NCI-H128 (cell line): ENCODE measurements at regions not wholly inside any gene's neighbourhood (a gene's known extent, or its start where the extent isn't known, plus 50 kb on each side); places are given as distances from the start of the nearest gene placed in this dataset.
"Not testable (repeated sequence)": the region's sequence is repeated elsewhere in the genome, so short reads cannot be mapped to it uniquely, and the experiment has no call there.

Source experiments
- DNase-seq: peaks from one replicate; lab custom pipeline; 2025; ENCODE audit not compliant: unreplicated experiment; lab: John Stamatoyannopoulos, UW

GRCh38 chr15:98263787-98264186 is 303.3 kb downstream of the ARRDC4 start:
- DNase-seq = no peak

GRCh38 chr15:98266295-98266694 is 305.8 kb downstream of the ARRDC4 start:
- no peak for DNase-seq

- DNase-seq = no peak
These were observed 307.7 kb downstream of the ARRDC4 start for GRCh38 chr15:98268163-98268562.

- no peak for DNase-seq
These were observed 312.1 kb downstream of the ARRDC4 start for GRCh38 chr15:98272625-98273024.

- DNase-seq = no peak
These were observed 315.5 kb downstream of the ARRDC4 start for GRCh38 chr15:98276018-98276417.

GRCh38 chr15:98277602-98278001 is 317.1 kb downstream of the ARRDC4 start:
- DNase-seq = no peak

GRCh38 chr15:98280284-98280975 is 319.9 kb downstream of the ARRDC4 start:
- no peak for DNase-seq

- DNase-seq = no peak
These were observed 320.6 kb downstream of the ARRDC4 start for GRCh38 chr15:98281130-98281529.

GRCh38 chr15:98282656-98283332 is 322.3 kb downstream of the ARRDC4 start:
- DNase-seq = no peak

GRCh38 chr15:98286200-98286599 is 325.7 kb downstream of the ARRDC4 start:
- DNase-seq = no peak

- no peak for DNase-seq
These were observed 326.3 kb downstream of the ARRDC4 start for GRCh38 chr15:98286831-98287230.

GRCh38 chr15:98288091-98288590 is 327.6 kb downstream of the ARRDC4 start:
- DNase-seq = no peak

- DNase-seq = no peak
These were observed 329.2 kb downstream of the ARRDC4 start for GRCh38 chr15:98289747-98290146.

GRCh38 chr15:98292442-98293240 is 332.1 kb downstream of the ARRDC4 start:
- no peak for DNase-seq

- DNase-seq = no peak
These were observed 333.6 kb downstream of the ARRDC4 start for GRCh38 chr15:98294126-98294525.

- not testable (repeated sequence) for DNase-seq
These were observed 334.7 kb downstream of the ARRDC4 start for GRCh38 chr15:98295101-98295759.

GRCh38 chr15:98296653-98297052 is 336.1 kb downstream of the ARRDC4 start:
- no peak for DNase-seq

- no peak for DNase-seq
These were observed 343.9 kb downstream of the ARRDC4 start for GRCh38 chr15:98304371-98304770.

- DNase-seq = no peak
These were observed 340.2 kb upstream of the IGF1R start for GRCh38 chr15:98308117-98308516.

- no peak for DNase-seq
These were observed 336.7 kb upstream of the IGF1R start for GRCh38 chr15:98311566-98312188.

- no peak for DNase-seq
These were observed 335.4 kb upstream of the IGF1R start for GRCh38 chr15:98312913-98313312.
